HG02981 (cell line): ENCODE measurements at regions not wholly inside any gene's neighbourhood (a gene's known extent, or its start where the extent isn't known, plus 50 kb on each side); places are given as distances from the start of the nearest gene placed in this dataset.

Source experiments
- ATAC-seq: cut with Tn5 transposase; IDR thresholded peaks from one replicate; pipeline ENCODE4 v1.9.1; 2021; ENCODE audit warnings: mild to moderate bottlenecking, moderate library complexity; ENCODE audit not compliant: unreplicated experiment

DNA sequence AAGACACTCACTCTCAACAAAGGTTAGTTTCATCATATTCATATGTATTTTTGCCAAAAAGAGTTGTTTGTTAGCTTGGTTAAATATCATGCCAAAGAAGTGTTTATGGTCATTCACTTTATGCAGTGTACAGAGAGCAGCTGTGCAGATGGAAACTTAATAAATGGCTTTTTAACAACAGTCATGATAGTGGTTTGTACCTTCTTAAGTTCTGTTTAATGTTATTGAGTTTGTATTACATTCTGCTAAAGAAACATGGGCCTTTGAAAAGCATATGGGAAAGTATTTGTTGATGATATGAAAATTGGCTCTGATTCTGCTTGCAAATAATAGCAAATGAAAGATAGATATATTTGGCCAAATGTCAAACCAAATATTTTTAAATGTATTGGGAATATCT, 607.3 kb downstream of the NCAM2 start:
- ATAC-seq = no peak

DNA sequence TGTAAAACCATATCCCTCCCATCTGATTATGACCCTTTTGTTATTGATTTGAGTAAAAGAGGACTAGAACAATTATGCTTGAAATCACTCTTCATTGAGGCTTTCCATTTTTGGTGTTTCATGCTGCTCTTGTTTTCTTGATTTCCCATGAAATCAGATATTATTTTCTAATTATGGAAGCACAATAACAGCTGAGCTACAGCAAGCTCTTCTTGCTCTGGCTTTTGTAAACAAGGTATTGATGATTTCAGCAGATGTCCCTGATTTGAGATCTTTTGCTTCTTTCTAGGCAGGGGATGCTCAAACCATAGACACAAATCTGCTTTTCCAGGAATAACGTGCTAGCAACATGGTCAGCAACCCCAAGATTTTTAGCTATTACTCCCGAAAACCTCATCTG, 607.8 kb downstream of the NCAM2 start:
- ATAC-seq = no peak

DNA sequence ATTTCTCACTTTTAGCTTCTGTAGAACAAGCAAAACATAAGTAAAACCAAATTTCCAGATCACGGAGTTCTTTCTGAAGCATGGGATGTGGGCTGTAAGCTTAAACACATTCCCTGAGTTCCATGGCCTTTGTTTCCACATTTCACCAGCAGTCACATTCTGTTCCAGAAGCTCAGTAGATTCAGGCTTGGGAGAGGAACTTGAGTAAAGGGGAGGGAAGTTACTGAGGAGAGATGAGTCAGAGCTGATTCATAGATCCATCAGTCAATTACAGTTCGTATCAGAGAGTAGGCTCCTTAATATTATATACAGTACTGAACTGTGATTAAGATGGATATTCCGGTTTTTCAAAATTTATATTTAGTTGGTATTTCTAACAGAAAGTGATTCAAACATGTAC, 614.3 kb downstream of the NCAM2 start:
- ATAC-seq = no peak

DNA sequence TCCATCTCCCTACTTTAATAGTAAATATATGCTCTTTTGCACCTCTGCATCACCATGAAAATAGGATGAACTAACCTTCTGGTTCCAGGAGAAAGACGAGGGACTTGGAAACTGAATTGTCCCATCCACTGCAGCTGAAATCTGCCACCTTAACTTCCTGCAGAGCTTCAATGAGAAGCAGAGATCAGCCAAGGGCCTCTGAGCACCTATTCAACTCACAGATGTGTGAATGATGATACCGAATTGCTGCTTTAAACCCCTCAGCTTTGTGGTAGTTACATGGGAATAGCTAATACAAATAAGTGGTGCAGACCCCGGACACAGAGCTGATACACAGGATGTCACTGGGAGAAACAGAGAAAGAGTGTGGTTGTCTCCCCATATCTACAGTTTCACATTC, 616.8 kb downstream of the NCAM2 start:
- no peak for ATAC-seq

DNA sequence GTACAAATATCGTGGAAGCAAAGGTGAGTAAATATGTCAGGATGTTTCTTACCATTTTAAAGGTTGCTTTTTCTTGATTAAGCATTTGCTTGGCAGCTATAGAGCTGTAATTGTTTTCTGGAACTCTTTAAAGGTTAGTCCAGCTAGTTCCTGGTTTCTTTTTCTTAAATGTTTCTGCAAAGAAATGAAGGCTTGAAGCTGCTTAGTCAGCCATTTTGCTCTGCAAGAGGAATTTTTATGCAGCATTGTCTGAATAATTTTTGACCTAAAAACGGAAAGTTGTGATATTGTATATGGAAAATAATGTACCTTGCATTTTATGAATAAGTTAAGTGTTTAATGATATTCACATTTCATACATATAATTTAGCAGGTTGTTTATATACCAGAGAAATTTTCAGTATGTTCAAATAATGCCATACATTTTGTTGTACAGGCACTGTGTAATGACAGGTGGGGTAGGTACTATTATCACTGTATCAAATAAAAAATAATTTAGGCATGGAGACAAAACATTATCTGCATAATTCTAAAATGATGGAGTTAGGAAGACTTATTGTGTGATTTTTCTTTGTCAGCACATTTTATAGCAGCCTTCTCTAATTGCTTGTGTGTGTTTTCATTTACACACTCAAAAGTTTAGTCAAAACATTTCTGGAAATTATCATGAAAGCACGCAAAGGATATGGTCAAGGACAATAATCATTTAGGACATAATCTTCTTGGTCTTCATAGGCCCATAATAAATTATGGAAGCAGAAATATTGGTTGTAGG, 624.4 kb downstream of the NCAM2 start:
- no peak for ATAC-seq

DNA sequence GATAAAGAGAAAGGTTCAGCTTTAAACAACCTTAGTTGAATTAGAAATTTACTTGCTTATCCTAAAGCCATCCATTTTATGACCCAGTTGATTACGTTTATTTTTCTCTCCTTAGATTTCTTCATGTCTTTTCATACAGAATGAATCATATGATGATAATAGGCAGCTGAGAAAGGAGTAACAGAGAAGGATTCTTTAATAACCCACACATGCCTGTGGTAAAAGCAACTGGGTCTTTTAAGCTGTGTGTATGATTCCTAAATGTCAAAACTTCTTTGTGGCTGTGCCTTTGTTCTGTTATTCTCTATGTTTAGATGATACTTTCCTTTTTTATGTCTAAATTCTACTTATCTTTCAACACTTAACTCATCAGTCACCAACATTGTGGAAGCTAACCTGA, 626.5 kb downstream of the NCAM2 start:
- no peak for ATAC-seq

DNA sequence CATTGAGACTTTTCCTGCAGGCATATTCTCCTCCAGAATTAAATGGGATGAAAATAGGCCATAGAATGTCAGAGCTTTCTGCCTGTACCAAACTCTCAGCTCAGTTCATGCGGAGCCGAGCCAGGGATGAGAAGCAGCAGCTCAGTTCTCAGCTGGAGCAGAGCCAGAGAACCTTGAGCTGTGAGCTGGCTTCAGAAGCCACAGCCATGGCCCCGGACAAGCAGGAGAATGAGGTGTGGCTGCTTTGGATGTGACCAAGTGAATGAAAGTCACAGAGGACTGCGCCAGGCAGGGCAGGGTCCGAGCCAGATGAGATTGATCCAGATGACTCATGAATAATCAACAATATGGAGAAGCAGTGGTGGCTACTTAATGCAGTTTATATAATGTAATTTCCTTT, 633.8 kb downstream of the NCAM2 start:
- ATAC-seq = no peak

DNA sequence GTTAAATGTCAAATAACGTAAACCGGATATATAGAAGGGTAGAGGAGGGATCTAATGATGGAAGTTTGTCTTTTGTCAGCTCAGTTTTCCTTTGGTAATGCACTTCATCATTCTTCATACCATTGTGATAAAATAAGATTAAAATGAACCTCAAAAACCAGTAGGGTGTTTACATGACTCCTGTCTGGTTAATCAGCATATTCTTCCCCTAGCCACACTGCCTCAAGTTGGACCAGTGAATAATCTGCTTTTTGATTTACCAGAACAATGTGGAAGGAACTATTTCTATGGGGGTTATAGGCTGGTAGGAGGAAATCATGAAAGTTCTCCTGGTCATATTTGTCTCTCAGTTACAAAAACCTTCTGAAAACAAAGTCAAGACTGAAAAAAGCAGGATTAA, 634.7 kb downstream of the NCAM2 start:
- no peak for ATAC-seq

DNA sequence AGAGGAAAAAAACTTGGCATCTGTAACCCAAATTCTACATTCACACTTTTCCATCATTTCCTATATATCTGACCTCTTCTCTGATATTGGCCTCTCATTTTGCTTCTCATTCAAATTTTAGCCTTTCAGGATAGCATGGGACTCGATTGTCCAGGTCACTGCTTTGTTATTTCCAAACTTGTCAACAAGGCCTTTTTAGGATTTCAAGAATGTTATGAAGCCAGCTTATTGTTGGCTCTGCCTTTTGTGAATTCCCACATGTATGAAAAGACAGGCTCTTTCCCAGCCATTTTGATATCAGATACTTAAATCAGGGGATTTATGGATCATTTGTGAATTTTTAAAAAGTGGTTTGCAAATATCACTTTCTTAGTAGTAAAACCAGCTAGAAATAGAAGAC, 663.5 kb downstream of the NCAM2 start:
- ATAC-seq = no peak

DNA sequence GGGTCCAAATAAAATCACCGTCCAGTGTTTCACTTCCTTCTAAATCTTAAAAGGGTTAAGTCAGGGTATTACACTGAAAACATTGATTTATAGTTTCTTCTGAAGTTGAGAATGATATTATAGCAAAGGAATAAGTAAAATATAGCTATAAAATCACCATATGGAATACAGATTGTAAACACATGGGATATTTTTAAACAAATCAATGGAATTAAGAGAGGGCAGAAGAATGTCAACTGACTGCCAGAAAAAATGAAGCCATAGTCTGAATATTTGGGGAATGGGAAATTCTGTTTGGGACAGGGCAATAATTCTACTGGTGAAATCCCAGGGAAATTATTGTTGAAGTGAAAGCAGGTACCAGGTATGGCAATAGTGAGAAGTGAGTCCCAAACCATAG, 664.6 kb downstream of the NCAM2 start:
- ATAC-seq = no peak

DNA sequence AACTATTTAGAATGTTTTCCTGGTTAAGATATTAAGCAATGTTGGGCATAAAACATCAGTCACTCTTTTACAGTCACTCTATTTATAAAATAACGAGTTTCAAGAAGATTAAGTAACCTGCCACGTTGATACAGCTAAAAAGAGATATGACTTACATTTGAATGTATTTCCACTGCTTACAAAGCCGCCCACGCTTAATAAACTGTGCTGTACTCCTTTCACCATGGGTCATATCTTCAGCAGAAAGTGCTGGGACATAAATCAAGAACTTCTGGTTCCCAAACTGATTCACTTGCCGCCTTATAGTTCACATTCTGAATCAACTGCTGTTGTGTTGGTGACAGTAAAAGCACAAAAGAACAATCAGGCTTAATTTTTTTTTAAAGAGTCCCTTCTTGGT, 666.7 kb downstream of the NCAM2 start:
- no peak for ATAC-seq

DNA sequence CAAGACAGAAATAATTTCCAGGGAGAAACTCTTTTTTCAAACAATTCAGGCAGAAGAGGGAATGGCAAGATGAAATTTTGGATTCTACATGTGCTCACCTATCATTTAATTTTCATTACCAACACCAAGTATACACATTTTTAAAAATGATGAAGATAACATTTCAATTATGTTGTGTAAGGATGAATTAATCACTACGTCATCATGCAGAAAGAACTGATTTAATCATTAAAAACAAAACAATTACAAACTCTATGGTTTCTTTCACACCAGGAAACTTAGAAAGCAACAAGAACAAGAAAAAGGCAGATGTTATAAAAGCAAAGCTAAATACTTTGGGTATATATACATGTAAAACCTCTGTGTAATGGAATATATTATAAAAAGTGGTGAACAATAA, 668.5 kb downstream of the NCAM2 start:
- no peak for ATAC-seq

DNA sequence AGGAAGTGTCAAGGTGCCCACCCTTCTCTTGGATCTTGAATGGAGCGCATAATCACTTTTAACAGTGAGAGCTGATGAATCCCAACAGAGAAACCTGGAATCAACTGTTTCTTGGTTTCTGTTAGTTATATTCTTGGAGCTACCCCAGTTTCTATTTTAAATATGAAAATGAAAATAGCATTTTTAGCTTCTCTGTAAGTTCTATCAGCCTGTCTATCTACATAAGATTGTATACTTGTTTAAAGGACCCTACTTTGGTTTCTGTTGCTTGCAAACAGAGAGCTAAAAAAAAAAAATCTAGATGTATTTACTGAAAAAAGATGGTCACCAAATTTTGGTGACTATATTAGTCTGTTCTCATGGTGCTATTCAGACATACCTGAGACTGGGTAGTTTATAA, 670.0 kb downstream of the NCAM2 start:
- no peak for ATAC-seq

DNA sequence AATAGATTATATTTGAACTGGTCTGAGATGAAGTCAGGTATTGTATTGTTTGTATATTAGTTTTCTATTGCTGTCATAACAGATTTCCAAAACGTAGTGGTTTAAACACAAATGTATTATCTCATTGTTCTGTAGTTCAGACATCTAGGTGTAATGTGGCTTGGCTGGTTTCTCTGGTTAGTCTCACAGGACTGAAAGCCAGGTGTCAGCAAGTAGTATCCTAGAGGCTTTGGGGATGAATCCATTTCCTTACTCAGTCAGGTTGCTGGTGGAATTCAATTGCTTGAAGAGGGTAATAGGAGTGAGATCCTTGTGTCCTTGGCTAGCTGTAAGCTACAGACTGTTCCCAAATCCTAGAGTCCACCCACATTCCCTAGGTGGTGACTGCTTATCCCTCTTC, 675.8 kb downstream of the NCAM2 start:
- ATAC-seq = no peak

DNA sequence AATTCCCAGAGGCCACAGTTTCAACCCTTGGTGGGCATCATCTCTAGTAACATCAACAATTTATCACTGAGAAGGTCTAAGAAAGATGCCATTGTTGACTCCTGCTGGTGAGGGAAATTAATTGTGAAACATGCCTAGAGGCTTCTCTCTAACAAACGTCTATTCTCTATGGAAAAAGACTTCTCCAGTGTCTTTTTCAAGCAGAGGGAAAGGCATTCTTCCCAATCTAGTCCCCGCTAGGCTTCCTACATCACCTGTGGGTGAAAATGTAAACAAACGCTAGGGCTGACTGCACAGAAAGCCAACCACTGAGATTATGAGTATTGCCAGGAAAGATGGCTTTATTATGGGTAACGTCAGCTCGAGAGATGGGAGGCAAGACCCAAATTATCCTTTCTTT, 677.4 kb downstream of the NCAM2 start:
- ATAC-seq = no peak

DNA sequence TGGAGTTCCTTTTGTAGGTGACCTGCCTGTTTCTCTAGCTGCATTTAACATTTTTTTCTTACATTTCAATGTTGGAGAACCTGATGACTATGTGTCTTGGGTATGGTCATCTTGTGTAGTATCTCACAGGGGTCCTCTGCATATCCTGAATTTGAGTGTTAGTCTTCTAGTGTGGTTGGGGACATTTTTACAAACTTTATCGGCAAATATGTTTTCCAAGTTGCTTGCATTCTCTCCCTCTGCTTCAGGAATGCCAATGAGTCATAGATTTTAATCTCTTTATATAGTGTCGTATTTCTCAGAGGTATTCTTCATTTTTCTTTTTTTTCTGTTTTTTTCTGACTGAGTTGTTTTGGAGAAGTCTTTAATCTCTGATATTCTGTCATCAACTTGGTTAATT, 684.0 kb downstream of the NCAM2 start:
- ATAC-seq = no peak

DNA sequence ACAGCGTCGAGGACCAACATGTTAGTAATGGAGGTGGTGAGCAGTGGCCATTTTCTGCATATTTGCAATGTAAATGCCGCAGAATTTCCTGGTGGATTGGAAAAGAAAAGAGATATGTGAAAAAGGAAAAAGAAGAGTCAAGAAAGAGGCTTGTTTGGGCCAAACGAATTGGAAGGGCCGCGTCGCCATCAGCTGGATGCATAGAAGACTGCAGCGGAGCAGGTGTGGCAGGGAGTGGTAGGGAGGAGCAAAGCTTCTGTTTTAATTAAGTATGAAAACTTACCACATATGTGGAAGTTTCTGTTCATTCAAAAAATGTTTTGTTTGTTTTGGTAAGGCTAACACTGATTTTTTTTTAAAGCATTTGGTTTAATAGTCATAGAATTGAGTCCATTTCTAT, 690.7 kb downstream of the NCAM2 start:
- no peak for ATAC-seq

DNA sequence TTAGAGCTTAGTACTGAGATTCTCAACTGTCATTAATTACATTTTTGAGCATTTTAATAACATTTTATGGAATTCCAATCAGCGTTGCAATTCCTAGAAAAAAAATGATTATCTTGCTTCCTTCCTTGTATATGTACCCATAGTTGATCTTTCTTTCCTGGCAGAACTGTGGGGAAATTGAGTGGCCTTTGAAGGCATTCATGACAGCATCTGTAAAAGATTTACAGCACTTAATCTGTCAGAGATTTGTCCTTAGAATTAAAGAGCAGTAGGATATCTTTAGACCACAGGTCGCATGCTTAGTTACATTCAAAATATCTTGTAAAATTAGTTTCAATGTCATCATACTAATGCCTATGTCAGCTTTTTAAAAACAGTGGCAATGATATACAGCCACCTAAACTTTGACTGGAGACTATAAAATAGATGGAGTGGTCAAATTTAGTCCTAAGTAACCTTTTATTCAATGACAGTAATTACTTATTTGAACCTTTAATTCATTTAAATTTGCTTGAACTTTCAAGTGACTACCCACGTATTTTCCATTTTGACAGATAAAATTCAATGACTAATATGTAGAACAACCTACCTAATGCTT, 692.0 kb downstream of the NCAM2 start:
- no peak for ATAC-seq

DNA sequence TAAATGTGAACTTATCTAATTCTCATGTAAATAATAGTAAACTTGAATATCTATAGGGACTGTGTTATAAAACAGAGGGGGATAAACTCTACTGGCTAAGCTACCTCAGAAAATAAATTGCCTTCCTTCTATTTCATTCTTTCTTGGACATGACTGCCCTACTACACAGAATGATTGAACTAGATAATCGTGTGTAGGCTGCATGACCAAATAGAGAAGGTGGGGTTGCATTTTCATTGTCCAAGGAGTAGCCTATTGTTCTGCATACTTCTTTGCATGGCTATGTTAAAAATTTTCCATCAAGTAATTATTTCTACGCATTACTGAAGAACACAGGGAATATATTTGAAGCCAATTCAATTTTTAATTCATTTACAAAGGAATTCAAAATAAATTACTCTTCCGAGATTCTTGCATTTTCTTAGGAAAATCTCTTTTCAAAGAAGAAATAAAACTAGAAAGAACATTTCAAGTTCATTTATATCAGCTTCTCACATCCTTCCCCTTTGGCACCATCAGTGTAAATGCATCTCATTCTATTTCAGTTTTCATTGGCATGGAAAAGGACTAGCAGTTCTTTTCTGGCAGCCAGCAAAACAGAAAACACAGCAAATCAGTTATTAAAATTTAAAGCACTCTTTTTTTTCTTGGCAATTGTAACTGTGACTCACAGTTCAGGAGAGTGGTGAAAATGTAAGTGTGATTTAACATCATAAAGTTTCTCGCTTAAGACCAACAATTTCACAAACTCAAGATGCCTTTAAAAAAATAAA, 714.7 kb downstream of the NCAM2 start:
- ATAC-seq = no peak

DNA sequence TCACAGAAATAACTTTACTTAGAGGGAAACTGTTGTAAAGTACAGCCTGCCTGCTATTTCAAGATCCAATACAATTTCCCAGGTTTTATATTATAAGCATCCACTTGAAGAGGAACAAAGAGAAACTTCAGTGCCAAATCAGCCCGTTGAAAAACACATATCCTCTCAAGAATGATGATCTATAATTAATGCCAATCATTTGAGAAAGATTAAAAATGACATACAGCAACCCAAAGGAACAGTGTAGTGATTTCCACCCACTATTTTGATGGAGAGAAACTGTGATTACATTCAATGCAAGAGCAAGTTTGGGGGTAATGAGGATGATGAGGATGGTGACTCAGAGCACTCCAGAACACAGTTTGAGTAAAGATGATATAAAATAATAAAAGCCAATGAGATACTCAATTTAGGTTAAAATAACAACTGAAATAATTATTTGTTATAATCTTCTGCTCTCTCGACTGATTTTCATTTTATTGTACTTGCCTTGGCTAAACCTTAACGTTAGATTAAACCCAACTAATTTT, 715.5 kb downstream of the NCAM2 start:
- no peak for ATAC-seq

DNA sequence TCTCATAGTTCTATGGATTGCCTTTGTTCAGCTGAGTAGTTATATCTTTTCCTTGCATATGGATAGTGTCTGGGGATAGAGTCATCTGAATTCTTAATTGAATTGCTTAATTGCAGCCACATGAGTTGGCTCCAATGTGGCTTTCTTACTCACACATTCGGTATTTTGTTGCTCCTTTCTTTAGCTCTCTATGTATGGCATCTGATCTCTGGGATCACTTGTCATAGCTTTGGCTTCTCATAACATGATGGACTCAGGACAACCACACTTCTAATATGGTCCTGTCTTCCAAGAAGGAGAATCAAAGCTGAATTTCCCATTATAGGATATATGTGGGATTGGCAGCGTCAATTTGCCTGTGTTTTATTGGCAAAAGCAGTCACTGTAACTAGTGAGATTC, 716.2 kb downstream of the NCAM2 start:
- no peak for ATAC-seq
